ENCODE measurements at regions not wholly inside any gene's neighbourhood (a gene's known extent, or its start where the extent isn't known, plus 50 kb on each side); places are given as distances from the start of the nearest gene placed in this dataset.
"Not testable (repeated sequence)": the region's sequence is repeated elsewhere in the genome, so short reads cannot be mapped to it uniquely, and the experiment has no call there.

DNA sequence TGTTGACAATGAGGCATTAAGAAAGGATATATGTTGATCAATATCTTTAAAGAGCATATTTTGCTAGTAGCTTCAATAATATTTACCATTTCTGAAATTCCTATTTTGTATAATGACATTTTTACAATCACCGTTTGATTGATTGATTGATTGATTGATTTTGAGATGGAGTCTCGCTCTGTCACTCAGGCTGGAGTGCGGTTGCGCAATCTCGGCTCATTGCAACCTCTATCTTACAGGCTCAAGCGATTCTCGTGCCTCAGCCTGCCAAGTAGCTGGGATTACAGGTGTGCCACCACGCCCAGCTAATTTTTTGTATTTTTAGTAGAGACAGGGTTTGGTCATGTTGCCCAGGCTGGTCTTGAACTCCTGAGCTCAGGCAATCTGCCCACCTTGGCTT, 150.9 kb upstream of the TEX13D start:
- not testable (repeated sequence) for H3K9ac ChIP-seq (ENCODE audit: low read length); H3K4me3 ChIP-seq (ENCODE audit: low read length); H3K27me3 ChIP-seq (ENCODE audit: control insufficient read depth, insufficient read depth, low read length); H3K4me1 ChIP-seq (ENCODE audit: control insufficient read depth, insufficient read depth, low read length); H3K27ac ChIP-seq (ENCODE audit: low read depth, low read length); H3K36me3 ChIP-seq (ENCODE audit: control insufficient read depth, insufficient read depth, low read length)

DNA sequence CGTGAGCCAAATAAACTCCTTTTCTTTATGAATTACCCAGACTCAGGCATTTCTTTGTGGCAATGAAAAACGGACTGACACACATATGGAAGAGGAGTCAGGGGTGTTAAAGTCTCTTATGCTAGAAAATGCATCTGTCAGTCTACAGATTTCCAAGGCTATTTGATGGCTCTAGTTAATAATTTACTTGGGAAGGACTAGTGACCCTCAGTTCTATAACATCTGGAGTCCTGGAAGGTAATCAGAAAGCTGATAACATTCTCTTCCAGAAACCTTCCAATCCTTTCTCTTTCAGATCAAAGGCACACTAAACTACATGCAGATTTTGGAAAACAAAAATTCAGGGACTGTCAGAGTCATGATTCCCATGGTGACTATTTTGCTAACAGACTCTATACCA, 142.0 kb upstream of the TEX13D start:
- H3K4me1 ChIP-seq (ENCODE audit: control insufficient read depth, insufficient read depth, low read length) = peaks cover 4% of the 10 kb centered on the region
- H3K9ac ChIP-seq (ENCODE audit: low read length) = no peak overlapping the region
- H3K27ac ChIP-seq (ENCODE audit: low read depth, low read length) = no peak overlapping the region
- H3K4me3 ChIP-seq (ENCODE audit: low read length) = no peak overlapping the region
- H3K27me3 ChIP-seq (ENCODE audit: control insufficient read depth, insufficient read depth, low read length) = no peaks in the 10 kb centered on the region
- H3K36me3 ChIP-seq (ENCODE audit: control insufficient read depth, insufficient read depth, low read length) = no peaks in the 10 kb centered on the region

DNA sequence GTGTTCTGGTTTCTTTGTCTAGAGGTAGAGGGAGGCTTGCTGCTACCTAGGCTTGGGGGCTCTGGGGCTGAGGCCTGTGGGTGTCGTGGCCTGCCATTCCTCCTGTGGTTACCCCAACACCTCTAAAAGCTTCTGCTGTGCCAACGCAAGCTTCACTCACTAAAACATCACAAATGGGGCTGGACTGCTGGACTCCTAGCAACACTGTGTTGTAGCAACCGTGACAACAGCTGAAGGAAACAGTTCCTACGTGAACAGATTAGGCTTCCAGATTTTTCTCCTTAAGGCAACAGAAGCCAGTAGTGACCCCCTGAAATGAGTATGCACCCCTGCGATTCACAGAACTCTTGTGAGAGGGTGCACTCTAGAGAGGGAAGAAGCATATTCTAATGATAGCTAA, 138.3 kb upstream of the TEX13D start:
- H3K27ac ChIP-seq (ENCODE audit: low read depth, low read length) = peak overlapping the region; percentile 75

DNA sequence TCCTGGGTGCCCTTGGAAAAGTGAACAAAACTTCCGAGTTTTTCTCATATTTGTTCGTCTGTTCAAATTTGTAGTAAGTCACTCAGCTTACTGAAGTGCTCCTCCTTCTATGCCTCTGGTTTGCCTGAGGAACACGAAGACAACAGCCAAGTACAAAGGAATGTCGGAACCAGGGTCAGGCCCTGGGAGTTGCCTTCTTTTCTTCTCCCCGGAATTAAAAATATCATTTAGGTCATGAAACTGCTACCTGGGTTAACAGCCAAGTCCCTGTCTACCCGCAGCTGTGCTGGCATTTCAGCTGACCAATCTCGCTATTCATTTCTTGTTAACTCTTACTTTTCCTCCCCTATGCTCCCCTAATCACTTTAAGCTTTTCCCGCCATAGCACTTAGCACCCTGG, 137.6 kb upstream of the TEX13D start:
- no peak overlapping the region for H3K9ac ChIP-seq (ENCODE audit: low read length)
- H3K27me3 ChIP-seq (ENCODE audit: control insufficient read depth, insufficient read depth, low read length) = no peaks in the 10 kb centered on the region
- H3K36me3 ChIP-seq (ENCODE audit: control insufficient read depth, insufficient read depth, low read length) = no peaks in the 10 kb centered on the region
- no peak overlapping the region for H3K4me3 ChIP-seq (ENCODE audit: low read length)
- peaks cover 4% of the 10 kb centered on the region for H3K4me1 ChIP-seq (ENCODE audit: control insufficient read depth, insufficient read depth, low read length)
- peak overlapping the region; percentile 75 for H3K27ac ChIP-seq (ENCODE audit: low read depth, low read length)

More for the DNA sequence above, 138.3 kb upstream of the TEX13D start:
- Histone ChIP-seq H3K4me1 (ENCODE audit: control insufficient read depth, insufficient read depth, low read length) (peaks cover 4% of the 10 kb centered on the region), H3K27me3 (ENCODE audit: control insufficient read depth, insufficient read depth, low read length) (no peaks in the 10 kb centered on the region), H3K9ac (ENCODE audit: low read length) (no peak overlapping the region), H3K36me3 (ENCODE audit: control insufficient read depth, insufficient read depth, low read length) (no peaks in the 10 kb centered on the region), H3K4me3 (ENCODE audit: low read length) (no peak overlapping the region)

DNA sequence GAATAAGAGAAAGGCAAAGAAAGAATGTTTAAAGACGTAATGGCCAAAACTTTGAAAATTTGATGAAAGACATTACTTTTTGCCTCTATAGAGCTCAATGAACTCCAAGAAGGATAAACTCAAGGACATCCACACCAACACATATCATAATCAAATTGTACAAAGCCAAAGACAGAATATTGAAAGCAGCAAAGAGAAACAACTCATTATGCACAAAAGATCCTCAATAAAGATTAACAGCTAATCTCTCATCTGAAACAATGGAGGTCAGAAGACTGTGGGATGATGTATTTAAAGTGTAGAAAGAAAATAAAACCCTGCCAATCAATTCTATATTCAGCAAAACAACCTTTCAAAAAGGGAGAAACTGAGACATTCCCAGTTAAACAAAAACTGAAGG, 129.1 kb upstream of the TEX13D start:
- Histone ChIP-seq H3K4me3 (ENCODE audit: low read length) (no peak overlapping the region), H3K27ac (ENCODE audit: low read depth, low read length) (no peak overlapping the region), H3K9ac (ENCODE audit: low read length) (no peak overlapping the region), H3K27me3 (ENCODE audit: control insufficient read depth, insufficient read depth, low read length) (no peaks in the 10 kb centered on the region), H3K4me1 (ENCODE audit: control insufficient read depth, insufficient read depth, low read length) (no peaks in the 10 kb centered on the region), H3K36me3 (ENCODE audit: control insufficient read depth, insufficient read depth, low read length) (no peaks in the 10 kb centered on the region)

DNA sequence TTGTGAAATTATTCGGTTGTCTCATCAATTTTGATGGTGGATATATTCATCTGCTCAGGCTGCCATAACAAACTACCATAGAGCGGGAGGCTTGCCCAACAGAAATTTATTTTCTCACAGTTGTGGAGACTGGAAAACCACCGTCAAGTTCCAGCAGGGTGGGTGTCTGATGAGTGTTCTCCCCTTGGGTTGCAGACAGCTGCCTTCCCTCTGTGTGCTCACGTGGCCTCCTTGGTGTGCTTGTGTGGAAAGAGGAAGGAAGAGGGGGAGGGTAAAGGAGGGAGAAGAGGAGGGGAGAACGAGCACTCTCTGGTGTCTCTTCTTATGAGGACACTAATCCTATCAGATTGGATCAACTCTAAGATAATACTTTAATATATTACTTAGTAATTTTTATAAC, 123.8 kb upstream of the TEX13D start:
- Histone ChIP-seq H3K27ac (ENCODE audit: low read depth, low read length) (no peak overlapping the region), H3K36me3 (ENCODE audit: control insufficient read depth, insufficient read depth, low read length) (no peaks in the 10 kb centered on the region), H3K9ac (ENCODE audit: low read length) (no peak overlapping the region), H3K4me1 (ENCODE audit: control insufficient read depth, insufficient read depth, low read length) (no peaks in the 10 kb centered on the region), H3K27me3 (ENCODE audit: control insufficient read depth, insufficient read depth, low read length) (no peaks in the 10 kb centered on the region), H3K4me3 (ENCODE audit: low read length) (no peak overlapping the region)

DNA sequence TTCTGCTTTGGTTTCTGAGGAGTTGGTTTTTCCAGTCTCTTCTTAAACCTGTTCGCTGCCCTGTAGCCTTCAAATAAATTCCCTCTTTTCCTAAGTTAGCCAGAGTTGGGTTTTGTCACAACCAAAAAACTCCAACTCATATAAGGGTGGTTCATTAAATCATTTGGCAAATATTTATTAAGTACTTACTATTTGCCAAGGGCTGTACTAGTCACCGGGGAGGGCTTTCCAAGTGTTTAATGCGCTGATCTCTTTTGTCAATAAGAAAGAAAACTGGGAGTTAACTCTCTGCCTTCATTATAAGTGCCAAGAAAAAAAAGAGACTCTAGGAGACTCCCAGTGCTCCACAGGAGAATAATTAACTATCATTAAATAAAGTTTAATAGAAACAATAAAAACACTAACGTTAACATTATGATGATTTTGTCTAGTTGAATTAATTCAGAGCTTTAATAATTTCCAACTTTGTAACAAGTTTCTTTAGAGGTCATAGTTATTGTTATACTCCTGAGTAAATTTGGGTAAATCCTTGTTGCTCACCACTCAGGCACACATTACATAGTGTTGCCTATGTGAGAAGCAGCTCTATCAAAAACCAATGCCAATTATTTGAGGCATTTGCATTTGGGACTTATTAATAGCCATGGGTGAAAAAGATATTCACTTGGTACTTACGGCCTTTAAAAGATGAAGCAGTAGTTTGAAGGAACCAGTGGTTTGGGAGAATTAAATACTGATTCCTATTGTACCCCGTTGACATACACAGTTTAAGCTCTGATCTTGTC, 122.5 kb upstream of the TEX13D start:
- H3K36me3 ChIP-seq (ENCODE audit: control insufficient read depth, insufficient read depth, low read length) = no peaks in the 10 kb centered on the region
- peak overlapping the region; percentile 14 for H3K27ac ChIP-seq (ENCODE audit: low read depth, low read length)
- H3K9ac ChIP-seq (ENCODE audit: low read length) = no peak overlapping the region
- no peak overlapping the region for H3K4me3 ChIP-seq (ENCODE audit: low read length)
- no peaks in the 10 kb centered on the region for H3K4me1 ChIP-seq (ENCODE audit: control insufficient read depth, insufficient read depth, low read length)
- no peaks in the 10 kb centered on the region for H3K27me3 ChIP-seq (ENCODE audit: control insufficient read depth, insufficient read depth, low read length)

DNA sequence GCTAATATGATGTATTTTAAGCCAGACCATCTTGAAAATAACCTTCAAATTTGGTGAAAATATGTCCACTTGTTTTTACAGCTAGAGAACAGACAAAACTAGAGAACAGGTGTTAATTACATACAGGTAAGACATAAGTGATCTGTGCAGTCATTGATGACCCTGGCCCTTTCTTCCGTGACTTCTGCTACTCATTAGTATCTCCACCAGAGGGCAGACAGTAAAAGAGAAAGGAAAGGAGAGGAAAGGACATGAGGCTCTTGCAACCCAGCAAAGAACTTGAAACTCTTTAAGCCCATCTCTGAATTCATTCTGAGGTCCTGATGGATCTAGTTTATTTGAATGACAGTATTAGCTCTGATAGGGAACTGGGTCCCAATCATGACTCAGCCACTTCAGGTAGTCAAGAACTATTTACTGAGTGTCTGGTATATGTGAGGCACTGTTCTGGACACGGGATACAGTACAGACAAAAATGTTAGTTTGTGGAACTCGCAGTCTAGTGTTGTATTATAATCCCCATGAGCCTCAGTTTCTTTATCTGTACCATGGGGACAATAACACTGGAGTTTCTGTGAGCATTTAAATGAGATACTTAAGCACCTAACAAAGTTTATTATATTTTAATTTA, 121.0 kb upstream of the TEX13D start:
- Histone ChIP-seq H3K27me3 (ENCODE audit: control insufficient read depth, insufficient read depth, low read length) (no peaks in the 10 kb centered on the region), H3K9ac (ENCODE audit: low read length) (no peak overlapping the region), H3K4me1 (ENCODE audit: control insufficient read depth, insufficient read depth, low read length) (no peaks in the 10 kb centered on the region), H3K27ac (ENCODE audit: low read depth, low read length) (no peak overlapping the region), H3K4me3 (ENCODE audit: low read length) (no peak overlapping the region), H3K36me3 (ENCODE audit: control insufficient read depth, insufficient read depth, low read length) (no peaks in the 10 kb centered on the region)

DNA sequence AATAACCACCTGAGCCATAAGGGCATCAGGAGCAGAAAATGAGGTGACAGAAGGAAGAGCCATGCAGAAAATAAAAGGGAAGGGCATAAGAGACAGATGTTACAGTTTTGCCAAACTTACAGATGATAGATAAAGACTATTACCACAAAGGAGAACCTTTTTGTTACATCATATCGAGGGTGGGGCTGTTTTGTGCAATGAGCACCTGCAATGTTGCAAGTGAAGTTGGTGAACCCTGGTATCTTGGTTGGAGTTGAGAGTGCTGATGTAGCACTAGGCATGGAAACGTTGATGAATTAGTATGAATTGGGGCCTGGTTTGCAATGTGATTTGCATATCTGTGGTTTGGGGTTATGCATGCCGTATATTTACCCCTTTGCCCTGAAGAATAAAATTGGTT, 119.8 kb upstream of the TEX13D start:
- H3K4me1 ChIP-seq (ENCODE audit: control insufficient read depth, insufficient read depth, low read length) = no peaks in the 10 kb centered on the region
- no peaks in the 10 kb centered on the region for H3K36me3 ChIP-seq (ENCODE audit: control insufficient read depth, insufficient read depth, low read length)
- H3K9ac ChIP-seq (ENCODE audit: low read length) = no peak overlapping the region
- H3K4me3 ChIP-seq (ENCODE audit: low read length) = no peak overlapping the region
- no peaks in the 10 kb centered on the region for H3K27me3 ChIP-seq (ENCODE audit: control insufficient read depth, insufficient read depth, low read length)
- H3K27ac ChIP-seq (ENCODE audit: low read depth, low read length) = no peak overlapping the region

DNA sequence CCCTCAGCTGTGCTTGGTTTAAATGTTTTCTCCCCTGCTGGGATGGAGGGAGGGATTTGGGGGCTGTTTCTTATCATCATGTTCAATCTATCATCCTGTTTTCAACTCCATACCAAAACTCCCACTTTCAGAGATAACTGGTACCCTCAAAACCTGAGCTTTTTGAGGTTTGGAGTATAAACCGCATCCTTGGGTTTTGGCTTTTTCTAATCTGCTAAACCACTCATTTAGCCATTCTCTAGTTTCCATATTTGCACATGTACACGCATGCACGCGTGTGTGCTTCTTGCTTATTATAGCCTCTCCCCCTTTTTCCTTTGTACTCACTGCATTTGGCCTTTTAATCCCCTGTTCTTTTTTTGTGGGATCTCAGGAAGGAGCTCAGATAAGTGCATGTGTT, 116.7 kb upstream of the TEX13D start:
- Histone ChIP-seq H3K27ac (ENCODE audit: low read depth, low read length) (no peak overlapping the region), H3K4me1 (ENCODE audit: control insufficient read depth, insufficient read depth, low read length) (no peaks in the 10 kb centered on the region), H3K27me3 (ENCODE audit: control insufficient read depth, insufficient read depth, low read length) (no peaks in the 10 kb centered on the region), H3K36me3 (ENCODE audit: control insufficient read depth, insufficient read depth, low read length) (no peaks in the 10 kb centered on the region), H3K9ac (ENCODE audit: low read length) (no peak overlapping the region), H3K4me3 (ENCODE audit: low read length) (no peak overlapping the region)

DNA sequence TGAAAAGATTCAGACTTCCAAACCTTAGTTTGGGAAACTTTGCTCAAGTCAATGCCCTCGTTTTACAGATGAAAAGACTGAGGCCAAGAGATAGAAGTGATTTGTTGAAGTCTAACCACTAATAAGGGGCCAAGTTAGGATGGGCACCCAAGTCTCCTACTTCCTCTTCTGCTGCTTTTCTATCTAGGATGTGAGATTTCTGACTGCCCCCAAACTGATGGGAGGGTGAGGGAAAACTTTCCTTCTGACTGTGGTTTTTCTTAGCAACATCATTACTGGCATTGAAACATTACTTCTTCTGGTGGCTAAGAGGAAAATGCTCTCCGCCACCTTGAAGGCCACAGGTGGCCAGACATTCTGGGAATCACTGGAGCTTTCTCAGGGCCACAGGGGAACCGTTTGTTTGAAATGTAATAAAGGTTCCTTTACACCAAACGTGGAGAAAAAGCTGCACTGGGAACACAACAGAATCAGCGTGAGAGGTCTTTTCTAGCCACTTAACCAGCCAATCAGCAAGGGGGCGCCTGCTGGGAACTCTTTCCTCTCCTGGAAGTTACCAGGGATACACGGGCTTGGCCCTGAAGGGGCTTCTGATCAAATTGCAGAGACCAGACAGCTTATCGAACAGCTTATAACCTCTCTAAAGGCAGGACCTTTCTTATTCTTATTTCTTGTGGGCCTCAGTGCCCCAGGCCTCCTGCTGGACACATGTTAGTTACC, 115.9 kb upstream of the TEX13D start:
- no peaks in the 10 kb centered on the region for H3K36me3 ChIP-seq (ENCODE audit: control insufficient read depth, insufficient read depth, low read length)
- no peak overlapping the region for H3K4me3 ChIP-seq (ENCODE audit: low read length)
- H3K27ac ChIP-seq (ENCODE audit: low read depth, low read length) = no peak overlapping the region
- H3K27me3 ChIP-seq (ENCODE audit: control insufficient read depth, insufficient read depth, low read length) = no peaks in the 10 kb centered on the region
- no peak overlapping the region for H3K9ac ChIP-seq (ENCODE audit: low read length)
- H3K4me1 ChIP-seq (ENCODE audit: control insufficient read depth, insufficient read depth, low read length) = no peaks in the 10 kb centered on the region

DNA sequence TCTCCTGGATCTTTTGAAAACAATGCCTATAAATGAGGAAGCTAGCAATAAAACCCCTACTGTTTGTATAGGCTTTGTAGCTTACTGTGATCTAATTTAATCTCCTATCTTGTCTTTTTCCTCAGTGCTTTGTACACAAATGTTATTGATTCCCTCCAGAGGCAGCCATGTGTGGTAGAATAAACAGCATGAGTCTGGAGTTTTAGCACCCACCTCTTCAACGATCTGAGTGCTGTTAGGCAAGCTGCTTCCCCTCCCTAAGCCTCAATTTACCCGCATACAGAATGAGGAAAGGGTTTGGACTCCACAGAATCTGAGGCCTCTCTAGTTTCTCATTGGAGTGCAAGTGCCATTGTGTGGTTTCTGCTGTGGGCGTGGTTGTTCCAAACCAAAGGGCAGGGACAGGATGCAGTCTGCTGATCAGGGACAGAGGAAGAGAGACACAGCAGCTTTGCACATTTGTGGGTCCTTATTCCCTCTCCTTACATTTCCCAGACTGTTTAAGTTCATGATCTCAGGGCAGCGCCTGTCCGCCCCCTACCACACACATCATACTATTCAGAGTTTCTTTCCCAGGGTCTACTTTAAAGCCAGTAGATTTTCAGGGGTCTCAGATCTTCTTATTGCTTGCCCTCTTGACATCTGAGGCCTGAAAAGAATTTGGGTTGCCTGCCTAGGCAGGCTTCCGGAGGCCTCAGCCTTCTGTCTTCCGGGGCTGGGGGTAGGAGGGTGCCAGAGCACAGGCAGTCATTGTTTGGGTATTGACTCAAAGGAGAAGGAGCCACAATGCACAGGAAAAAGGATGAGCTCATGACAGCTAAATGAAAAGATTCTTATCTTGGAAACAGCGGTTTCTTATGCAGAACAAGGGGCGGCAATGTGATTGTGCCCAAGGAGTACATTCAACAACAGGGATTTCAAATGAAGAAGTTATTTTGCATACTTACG, 114.9 kb upstream of the TEX13D start:
- H3K4me1 ChIP-seq (ENCODE audit: control insufficient read depth, insufficient read depth, low read length) = no peaks in the 10 kb centered on the region
- no peaks in the 10 kb centered on the region for H3K36me3 ChIP-seq (ENCODE audit: control insufficient read depth, insufficient read depth, low read length)
- no peaks in the 10 kb centered on the region for H3K27me3 ChIP-seq (ENCODE audit: control insufficient read depth, insufficient read depth, low read length)
- no peak overlapping the region for H3K27ac ChIP-seq (ENCODE audit: low read depth, low read length)
- H3K9ac ChIP-seq (ENCODE audit: low read length) = no peak overlapping the region
- no peak overlapping the region for H3K4me3 ChIP-seq (ENCODE audit: low read length)
